Stimulated activated CD4-positive, alpha-beta T cell treated with anti-CD3 and anti-CD28 coated beads, Interleukin-4, amount 100 ng/mL, for 48 hours (primary cell): ENCODE measurements at regions not wholly inside any gene's neighbourhood (a gene's known extent, or its start where the extent isn't known, plus 50 kb on each side); places are given as distances from the start of the nearest gene placed in this dataset.

ENCODE experiments used
- DNase-seq, 2 donors: peaks; one replicate each; pipeline ENCODE4 v3.0.0-alpha.2; 2020; ENCODE audit warnings: low read depth in 2 of 2

DNA sequence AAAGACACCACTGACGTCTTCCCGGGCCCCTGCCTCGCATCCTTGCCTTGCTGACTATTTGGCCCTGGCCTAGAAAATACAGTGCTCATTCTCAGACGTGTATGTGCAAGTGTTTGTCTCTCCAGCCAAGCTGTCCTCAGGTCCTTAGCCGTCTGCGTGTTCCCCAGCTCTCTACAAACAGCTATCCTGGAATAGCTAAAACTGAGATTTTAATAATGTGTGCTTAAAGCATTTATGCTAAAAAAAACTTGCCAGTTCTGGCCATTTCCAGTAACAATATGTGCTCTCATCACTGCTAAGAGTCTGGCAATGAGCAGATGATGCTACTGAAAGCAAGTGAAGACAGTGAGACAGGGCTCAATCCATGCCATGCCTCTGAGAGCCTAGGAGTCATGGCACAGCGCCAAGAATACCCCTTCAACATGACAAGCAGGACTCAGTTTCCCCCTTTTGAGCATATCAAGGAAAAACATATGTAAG lies 55.7 kb downstream of the IRF2BP2 start:
- DNase-seq = no peak

DNA sequence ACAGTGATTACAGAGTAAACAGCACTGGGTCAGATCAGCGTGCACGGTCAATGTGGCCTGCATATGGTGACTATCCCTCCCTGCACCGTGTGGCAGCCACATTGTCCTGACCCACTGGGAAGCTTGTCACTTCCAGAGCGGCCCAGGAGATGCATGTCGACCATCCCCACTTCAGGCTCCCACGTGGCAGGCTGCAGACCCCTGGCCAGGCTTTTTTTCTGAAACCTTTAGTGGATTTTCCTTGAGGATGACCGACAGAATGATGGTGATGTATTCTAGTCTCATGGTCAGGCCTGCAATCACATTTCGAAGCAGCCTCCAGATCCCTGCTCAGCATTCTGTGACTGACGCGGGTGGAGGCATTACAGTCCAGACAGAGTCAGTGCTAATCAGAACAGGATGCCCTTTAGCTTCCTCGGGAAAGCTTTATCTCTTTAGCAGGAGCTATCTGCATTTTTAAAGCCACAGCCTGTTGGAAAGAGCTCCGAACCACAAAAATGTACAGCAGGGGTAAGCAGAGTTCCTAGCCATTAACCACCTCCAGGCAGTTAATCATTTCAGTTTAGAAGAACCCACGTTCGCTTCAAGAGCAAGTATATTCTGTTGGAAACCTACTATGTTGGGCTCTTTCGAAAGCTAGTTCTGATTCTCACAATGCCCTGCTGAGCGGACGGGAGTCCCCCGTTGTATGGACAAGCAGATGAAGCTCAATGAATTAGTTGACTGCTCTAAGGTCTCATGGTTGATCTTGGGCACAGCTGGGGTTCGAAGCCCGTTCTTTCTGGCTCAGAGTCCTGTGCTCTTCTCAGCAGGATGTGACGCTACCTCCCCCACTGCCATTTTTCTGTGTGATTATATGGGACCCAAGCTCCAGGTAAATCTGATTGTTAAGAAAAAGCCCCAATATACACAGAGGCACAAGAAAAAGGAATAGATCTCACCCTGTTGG lies 56.5 kb downstream of the IRF2BP2 start:
- DNase-seq = no peak

DNA sequence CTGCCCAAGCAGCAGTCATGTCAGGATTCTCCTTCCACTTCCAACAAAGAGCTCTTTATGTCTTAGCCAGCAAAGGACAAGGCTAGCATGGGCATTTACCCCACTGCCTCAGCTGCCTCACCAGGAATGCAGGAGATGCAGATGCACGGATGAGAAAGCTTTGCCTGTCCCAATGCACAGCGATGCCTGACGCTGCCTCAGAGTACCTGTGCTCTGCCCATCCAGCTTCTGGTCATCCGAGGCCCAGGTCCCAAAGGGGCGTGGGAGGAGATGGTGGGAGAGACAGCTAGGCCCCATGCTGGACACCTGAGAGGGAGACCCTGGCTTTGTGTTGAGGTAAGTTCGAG lies 59.0 kb downstream of the IRF2BP2 start:
- DNase-seq = no peak

DNA sequence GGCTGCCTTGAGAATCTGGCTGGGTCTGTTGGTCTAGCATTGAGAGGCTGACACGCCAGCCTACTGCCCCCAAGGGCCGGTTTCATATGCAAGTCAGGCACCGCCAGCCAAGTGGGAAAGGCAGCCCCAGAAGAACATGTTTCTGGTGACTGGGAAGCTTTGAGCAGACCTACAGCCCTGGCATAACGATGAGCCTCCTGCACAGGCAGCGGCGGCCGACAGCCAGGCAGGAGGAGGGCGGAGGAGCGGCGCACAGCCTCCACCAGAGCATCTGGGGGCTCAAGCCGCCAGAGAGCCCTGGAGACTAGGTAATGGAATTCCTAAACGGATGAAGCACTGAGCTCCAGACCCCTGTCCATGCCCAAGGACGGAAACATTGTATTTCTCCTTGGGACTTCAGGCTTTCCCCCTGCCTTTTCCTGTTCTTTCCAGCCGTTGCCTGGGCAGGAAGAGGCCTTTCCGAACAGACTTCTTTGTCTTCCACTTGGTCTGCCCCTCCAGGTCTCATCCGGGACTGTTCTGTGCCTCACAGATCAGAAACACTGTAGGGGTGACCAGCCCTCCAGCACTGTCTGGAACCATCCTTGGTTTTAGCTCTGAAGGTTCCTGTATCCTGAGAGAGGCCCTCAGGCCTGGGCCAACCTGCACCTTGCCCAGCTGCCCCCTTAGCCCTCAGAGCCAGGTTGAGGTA lies 59.5 kb downstream of the IRF2BP2 start:
- DNase-seq = no peak

DNA sequence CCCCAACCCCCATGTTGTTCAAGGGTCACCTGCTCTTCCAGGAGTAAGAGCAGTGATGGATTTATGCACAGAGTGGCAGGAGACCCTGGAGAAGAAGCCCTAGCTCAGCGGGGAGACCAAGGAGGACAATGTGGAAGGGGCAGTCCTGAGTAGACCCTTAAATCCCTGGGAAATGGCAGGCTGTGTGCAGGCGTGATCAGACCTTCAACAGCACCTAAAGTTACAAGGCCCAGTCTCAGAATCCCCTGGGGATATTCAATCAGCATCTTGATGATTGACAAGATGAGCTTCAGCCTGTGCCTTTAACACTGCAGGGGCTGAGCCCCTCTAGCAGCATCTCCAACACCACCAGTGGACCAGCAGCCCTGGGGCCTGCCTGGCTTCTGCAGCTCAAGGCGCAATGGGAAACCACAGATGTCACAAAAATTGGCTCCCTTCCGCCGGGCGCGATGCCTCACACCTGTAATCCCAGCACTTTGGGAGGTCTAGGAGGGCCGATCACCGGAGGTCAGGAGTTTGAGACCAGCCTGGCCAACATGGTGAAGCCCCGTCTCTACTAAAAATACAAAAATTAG lies 60.4 kb downstream of the IRF2BP2 start:
- no peak for DNase-seq

DNA sequence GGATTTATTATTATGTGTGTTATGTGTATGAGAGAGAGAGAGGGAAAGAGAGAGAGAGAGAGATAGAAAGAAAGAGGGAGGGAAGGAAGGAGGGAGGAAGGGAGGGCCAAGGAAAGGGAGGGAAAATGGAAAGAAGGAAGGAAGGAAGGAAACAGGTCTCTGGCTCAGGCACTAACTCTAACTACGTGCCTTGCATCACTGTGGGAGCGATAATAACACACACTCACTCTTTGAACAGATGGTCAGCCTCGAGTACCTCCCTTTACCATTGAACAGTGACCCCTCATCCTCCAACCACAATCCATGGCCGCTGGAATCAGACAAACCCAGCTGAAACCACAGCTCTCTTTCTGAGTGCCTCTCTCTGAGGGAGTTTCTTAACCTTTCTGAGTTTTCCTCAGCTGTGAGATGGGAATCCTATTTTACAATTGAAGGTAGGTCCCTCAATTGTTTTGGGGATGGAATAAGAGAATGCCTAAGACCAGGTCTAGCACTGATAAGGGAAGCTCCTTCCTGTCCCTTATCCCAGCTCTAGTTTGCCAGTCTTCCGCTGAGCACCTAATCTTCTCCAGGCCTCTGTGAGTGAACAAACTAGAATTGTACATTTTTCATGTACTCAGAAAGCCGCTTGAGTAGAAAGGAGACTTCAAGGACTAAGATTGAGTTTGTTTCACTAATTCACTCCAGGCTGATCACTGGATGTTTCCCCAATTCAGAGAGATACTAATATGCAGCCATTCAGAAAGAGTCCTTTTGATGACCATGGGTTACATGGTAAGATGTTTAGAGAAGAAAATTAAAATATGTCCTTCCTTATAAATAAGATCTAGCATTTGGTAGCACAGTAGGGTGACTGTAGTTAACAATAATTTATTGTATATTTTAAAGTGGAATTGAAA lies 62.8 kb downstream of the IRF2BP2 start:
- DNase-seq = no peak

DNA sequence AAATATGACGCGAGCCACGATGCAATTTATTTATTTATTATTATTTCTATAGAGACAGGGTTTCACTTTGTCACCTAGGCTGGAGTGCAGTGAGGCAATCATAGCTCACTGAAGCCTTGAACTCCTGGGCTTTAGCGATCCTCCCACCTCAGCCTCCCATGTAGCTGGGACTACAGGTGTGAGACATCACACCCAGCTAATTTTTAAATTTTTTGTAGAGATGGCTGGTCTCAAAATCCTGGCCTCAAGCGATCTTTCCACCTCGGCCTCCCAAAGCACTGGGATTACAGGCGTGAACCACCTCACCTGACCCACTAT lies 63.6 kb downstream of the IRF2BP2 start:
- DNase-seq = no peak

DNA sequence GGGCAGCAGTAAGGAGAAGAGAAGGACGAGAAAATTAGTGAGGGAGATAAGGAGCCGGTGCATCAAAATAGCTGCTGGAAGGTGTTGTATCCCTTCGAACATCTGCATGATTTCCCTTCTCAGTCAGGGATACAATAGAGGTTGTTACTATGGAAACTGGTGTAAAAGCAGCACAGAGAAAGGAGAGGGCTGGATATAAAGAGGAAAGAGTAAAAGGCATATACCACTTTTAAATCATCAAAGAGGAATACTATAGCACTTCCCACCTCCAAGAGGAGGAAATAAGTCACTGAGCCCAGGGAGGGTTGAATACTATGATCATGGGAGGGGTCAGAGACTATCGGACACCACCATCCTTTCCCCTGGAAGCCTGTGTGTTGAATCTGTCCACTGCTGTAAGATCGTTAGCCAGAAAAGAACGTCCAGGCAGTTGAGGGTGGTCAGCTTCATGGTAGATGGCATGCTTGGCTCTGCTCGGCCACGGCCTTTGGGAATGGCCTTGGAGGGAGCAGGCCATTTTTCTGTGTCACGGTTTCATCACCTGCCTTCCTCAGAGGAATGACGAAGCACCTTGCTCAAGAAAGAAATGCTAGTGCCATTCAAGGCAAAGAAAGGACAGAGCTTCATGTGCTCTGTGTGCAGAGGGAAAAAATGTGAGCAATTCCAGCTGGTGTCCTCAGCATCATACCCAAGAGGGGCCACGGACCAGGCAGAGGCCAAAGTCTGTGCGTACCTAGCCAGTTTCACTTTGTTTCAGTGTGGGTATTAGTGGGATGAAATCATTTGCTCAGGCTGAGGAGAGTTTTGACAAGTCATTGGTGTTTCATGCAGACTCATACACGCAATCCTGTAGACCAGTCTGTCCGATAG lies 64.2 kb downstream of the IRF2BP2 start:
- no peak for DNase-seq

DNA sequence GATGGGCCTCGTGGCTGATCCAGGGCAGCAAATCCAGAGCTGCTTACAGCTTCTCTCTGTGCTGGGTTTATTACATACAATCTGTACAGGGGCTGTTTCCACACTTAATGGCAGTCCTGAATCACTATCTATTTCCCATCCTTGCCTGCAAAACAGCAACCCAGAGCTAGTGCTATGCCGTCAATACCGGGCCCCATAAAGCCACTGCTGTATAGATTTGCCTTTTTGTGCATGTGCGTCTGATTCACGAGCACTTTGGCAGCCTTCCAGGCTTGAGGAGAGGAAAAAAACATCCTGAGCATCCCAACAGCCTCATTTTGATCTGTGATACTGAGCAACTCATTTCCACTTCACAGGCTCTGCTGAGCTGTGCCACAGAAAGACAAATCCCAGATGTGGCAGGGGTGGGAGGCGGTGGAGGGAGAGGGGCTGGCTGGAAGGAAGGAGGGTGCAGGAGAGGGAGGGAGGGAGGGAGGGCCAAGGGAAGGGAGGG lies 65.2 kb upstream of the TARBP1 start:
- peak; percentile 19 to 28 for DNase-seq

DNA sequence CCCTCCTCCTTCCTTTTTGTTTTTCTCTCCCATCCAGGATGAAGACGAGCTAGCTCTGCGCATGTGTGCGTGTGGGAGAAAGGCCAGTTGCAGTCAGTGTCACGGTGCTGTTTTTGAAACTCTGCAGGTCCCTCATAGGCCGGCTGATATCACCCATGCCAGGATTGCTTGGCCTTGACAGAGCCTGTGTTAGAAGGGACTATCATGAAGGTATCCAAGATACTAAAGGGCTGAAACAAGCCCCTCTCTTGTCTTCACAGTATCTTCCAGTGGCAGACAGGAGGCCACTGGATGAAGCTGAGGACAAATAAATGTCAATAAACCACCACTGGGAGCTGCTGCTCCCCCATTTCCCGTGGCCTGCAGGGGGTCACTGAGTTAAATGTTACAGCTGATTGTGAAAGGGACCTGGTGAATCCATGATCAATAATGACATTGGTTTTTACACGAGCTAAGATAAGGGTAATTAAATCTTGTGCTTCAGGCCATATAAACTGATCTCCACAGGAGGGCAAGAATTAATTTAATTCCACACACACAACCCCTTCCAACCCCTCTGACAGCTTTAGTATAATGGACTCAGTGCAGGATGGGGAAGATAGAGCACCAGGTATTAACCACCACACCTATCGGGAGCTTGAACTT lies 64.6 kb upstream of the TARBP1 start:
- no peak for DNase-seq

DNA sequence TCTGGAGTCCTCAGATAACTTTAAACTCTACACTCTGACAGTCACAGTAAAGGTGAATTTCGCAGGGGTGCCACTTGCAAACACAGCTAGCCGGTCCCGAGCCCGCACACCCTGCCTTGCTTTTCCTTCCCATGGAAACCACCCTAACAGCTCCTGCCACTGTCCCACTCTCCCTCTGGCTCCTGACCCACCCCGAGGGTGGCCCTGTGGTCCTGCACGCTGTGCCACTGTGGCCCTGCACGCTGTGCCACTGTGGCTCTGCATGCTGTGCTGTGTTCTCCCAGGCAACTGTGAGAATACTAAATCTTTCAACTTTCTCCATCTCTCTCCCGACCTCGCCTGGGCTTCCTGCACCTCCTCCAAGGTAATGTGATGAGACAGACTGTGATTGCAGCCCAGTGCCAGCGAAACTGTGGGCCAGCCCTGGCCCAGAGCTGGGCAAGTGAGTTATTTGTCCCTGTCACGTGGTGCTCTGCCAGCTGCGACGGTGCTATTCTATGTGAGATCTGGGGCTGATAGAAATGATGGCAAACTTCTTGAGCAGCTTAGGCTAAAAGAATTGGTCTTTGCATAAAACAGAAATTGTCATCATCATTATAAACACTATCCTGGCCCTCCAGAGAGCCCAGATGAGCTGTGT lies 63.4 kb upstream of the TARBP1 start:
- no peak for DNase-seq

DNA sequence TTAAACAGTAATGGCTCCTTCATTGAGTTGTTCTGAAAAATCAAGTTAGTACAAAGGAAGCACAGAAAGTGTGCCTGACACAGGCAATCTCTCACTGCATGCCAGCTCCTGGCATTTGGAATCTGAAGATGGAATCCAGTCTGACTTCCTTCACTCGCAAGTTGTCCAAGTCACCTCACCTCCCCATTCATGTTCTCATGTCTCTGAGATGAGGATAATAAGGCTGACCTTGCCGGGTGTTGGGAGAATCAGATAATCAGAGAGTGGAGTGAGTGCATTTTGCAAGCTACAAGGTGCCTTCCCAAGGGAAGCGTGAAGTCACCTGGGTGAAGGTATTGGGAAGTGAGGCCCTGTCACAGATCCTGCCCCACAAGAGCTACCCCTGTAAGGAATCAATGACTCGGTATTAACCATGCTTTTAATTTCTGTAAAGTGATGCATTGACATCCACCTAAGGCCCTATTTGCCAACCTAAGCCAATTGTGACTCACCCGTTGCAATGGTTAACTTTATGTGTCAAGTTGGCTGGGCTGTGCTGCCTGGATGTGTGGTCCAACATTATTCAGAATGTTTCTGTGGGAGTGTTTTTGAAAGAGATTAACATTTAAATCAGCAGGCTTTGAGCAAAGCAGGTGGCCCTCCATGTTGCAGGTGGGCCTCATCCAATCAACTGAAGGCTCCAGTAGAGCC lies 62.5 kb upstream of the TARBP1 start:
- no peak for DNase-seq

DNA sequence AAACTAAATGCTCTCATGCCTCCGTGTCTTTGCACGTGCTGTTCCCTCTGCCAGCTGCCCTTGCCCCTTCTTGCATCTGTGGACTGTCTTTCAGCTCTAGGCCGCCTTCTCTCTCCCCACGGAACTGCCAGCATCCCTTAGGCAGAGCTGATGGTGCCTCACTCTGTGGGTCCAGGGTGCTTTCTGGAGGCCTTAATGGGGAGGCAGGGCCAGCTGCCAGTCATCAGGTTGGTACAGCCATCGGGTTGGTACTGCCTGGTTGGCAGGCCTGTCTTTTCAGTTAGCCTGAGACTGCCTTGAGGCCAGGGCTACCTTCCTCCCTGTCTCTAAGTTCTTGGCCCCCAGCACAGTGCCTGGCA lies 61.4 kb upstream of the TARBP1 start:
- no peak for DNase-seq

DNA sequence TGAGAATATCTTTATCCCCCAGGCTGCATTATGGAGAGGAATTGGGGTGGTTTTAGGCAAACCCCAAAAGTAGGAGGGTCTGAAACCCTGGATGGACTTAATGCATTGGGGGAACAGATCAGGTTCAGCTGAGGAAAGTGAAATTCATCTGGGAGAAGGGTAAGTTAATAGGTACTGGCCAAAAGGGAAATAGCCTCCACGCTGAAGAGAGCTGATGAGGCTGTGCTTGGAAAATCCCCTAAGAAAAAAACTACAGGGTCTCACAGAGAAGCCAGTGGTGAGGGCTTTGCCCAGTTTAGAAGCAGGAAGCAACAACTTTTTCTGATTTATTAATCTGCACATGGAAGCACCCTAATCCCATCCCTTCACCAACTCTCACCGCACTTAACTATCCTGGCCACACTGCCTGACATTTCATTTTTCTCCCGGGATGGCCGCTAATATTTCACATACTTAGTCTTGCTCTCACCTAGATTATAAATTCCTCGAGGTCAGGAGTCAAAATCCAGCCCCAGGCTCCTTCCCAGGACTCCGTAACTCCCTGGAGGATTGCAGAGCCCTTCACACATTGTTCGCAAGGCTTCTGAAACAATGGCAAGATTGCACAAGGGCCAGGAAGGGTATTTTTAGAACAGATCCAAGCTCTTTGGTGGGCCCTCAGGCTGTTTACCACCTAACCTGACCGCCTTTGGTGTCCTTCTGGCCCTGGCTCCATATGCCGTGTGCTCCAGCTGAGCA lies 60.9 kb upstream of the TARBP1 start:
- DNase-seq = no peak

DNA sequence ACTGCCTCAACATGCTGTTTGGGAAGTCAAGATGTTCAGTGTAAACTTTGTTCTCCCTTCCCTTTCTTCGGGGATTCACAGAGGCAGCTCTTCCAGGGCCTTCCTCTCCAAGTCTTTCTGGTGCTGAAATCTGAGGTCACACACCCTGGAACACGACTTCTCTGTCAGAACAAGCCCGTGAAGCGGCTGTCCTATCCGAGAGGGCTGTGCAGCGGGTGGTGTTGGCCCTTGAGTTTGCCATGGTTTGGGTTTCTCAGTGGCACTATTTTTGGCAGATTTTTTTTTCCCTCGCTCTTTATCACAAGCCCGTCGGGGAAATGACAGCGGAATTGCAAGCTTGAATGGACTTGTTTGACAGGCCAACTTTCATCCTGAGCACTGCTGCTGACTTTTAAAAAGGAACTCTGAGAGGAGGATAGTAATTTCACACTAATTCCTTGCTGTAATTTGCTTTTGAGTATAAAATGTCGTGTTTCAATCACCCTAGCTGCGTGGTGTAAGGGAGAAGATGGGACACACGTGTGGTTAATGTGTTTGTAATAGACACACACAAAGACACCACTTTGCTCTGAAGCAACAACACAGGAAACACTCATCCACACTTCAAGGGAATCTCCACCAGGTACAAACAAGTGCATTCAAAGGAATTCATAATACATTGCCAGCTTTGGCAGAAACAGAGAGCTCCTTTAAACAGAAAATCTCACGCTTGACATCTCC lies 60.1 kb upstream of the TARBP1 start:
- no peak for DNase-seq

DNA sequence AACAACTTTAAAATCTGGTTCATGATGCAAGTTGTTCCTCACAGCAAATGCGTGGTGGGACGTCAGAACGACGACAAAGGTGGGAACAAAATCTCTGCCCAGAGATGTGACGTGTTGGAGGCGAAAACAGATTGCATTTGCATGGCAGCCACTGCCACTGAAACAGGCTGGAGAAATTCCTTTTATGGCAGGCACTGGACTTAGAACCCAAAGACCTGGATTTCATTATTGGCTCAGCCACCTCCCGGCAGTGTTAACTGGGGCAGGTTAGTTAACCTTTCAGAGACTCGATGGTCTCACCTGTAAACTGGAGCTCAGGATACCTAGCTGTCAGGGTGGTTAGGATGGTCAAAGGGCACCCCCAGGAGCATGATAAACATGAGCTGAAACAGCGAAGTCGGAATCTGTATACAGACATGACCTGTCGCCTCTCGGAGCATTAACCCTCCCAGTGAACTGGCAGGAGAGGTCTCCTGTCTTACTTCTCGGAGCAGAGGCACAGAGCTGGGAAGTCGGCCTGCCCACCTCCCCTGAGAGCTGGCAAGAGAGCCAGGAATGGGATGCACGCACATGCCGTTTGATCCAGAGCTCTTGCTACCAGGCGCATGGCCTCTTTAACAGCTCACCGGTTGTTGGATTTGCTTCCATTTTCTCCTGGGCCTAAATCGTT lies 59.2 kb upstream of the TARBP1 start:
- no peak for DNase-seq

DNA sequence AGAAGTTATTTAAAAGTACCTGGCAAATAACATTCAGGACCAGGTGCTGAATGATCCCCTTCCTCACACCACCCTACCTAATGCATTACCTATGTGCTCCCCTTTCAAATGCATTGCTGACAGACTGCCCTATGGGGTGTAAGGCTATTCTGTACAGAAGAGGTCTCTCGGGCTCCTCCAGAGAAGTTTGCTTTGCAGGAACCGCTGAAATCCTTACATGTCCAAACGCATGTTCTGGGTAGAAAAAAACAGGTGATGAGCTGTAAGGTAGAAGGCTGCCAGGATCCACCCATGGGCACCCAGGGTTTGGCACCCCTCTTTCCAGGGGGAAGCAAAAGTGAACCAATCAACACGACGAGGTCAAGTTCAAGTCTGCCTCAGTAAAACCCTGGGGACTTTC lies 58.3 kb upstream of the TARBP1 start:
- DNase-seq = no peak
